Myocyte (in vitro differentiated cells): ENCODE measurements at regions not wholly inside any gene's neighbourhood (a gene's known extent, or its start where the extent isn't known, plus 50 kb on each side); places are given as distances from the start of the nearest gene placed in this dataset.
"Not testable (repeated sequence)": the region's sequence is repeated elsewhere in the genome, so short reads cannot be mapped to it uniquely, and the experiment has no call there.

Experiments
- DNase-seq: peaks from one replicate; pipeline ENCODE4 v3.0.0-alpha.2; 2012; ENCODE audit warnings: low read depth

- peak; percentile 50 for DNase-seq
Observed at GRCh38 chr7:113267271-113267670, 148.9 kb upstream of the SMIM30 start.

GRCh38 chr7:113263749-113264148, 145.4 kb upstream of the SMIM30 start:
- DNase-seq = no peak

- not testable (repeated sequence) for DNase-seq
Observed at GRCh38 chr7:113263215-113263742, 144.9 kb upstream of the SMIM30 start.

- DNase-seq = peak; percentile 7
Observed at GRCh38 chr7:113256883-113257531, 138.7 kb upstream of the SMIM30 start.

GRCh38 chr7:113247198-113247597, 128.8 kb upstream of the SMIM30 start:
- no peak for DNase-seq

GRCh38 chr7:113246738-113247137, 128.4 kb upstream of the SMIM30 start:
- no peak for DNase-seq

GRCh38 chr7:113232885-113233284, 114.5 kb upstream of the SMIM30 start:
- no peak for DNase-seq

- DNase-seq = no peak
Observed at GRCh38 chr7:113230691-113231090, 112.3 kb upstream of the SMIM30 start.

GRCh38 chr7:113217314-113217713, 99.0 kb upstream of the SMIM30 start:
- DNase-seq = peak; percentile 21

GRCh38 chr7:113216038-113216437, 97.7 kb upstream of the SMIM30 start:
- no peak for DNase-seq

GRCh38 chr7:113209449-113210203, 91.3 kb upstream of the SMIM30 start:
- no peak for DNase-seq

GRCh38 chr7:113207931-113208330, 89.6 kb upstream of the SMIM30 start:
- no peak for DNase-seq

- no peak for DNase-seq
Observed at GRCh38 chr7:113207441-113207840, 89.1 kb upstream of the SMIM30 start.

GRCh38 chr7:113204415-113204814, 86.1 kb upstream of the SMIM30 start:
- no peak for DNase-seq

GRCh38 chr7:113202284-113202683, 83.9 kb upstream of the SMIM30 start:
- DNase-seq = no peak

- no peak for DNase-seq
Observed at GRCh38 chr7:113200281-113200680, 81.9 kb upstream of the SMIM30 start.

GRCh38 chr7:113199841-113200240, 81.5 kb upstream of the SMIM30 start:
- DNase-seq = peak; percentile 78

GRCh38 chr7:113199136-113199535, 80.8 kb upstream of the SMIM30 start:
- no peak for DNase-seq

- DNase-seq = no peak
Observed at GRCh38 chr7:113198226-113198625, 79.9 kb upstream of the SMIM30 start.

- DNase-seq = peak; percentile 44
Observed at GRCh38 chr7:113197274-113197673, 78.9 kb upstream of the SMIM30 start.

- no peak for DNase-seq
Observed at GRCh38 chr7:113188396-113188795, 70.0 kb upstream of the SMIM30 start.

- no peak for DNase-seq
Observed at GRCh38 chr7:113179313-113179712, 61.0 kb upstream of the SMIM30 start.

- DNase-seq = no peak
Observed at GRCh38 chr7:113176836-113177235, 58.5 kb upstream of the SMIM30 start.
